ENCODE measurements at regions not wholly inside any gene's neighbourhood (a gene's known extent, or its start where the extent isn't known, plus 50 kb on each side); places are given as distances from the start of the nearest gene placed in this dataset.

- Mint-ChIP-seq H3K9me3 (ENCODE audit: low read depth) (peaks cover 36% of the 10 kb centered on the region), H3K4me3 (ENCODE audit: unreplicated experiment) (no peak overlapping the region), H3K27me3 (ENCODE audit: low read depth) (no peaks in the 10 kb centered on the region), H3K36me3 (ENCODE audit: low read depth) (no peaks in the 10 kb centered on the region), H3K27ac (ENCODE audit: unreplicated experiment) (no peak overlapping the region), H3K4me1 (ENCODE audit: low read depth) (no peaks in the 10 kb centered on the region)
- no peak for DNase-seq (ENCODE audit: low spot score)
- TF ChIP-seq CTCF (IDR thresholded peaks at IDR 0.05) = no peak
Measured at GRCh38 chrX:147679356-147680005, 232.2 kb upstream of the FMR1 start.

GRCh38 chrX:147680251-147680650 lies 231.5 kb upstream of the FMR1 start:
- peaks cover 38% of the 10 kb centered on the region for H3K9me3 Mint-ChIP-seq (ENCODE audit: low read depth)
- no peak overlapping the region for H3K27ac Mint-ChIP-seq (ENCODE audit: unreplicated experiment)
- H3K4me1 Mint-ChIP-seq (ENCODE audit: low read depth) = no peaks in the 10 kb centered on the region
- no peak for DNase-seq (ENCODE audit: low spot score)
- TF ChIP-seq CTCF (IDR thresholded peaks at IDR 0.05) = no peak
- H3K36me3 Mint-ChIP-seq (ENCODE audit: low read depth) = no peaks in the 10 kb centered on the region
- H3K4me3 Mint-ChIP-seq (ENCODE audit: unreplicated experiment) = no peak overlapping the region
- H3K27me3 Mint-ChIP-seq (ENCODE audit: low read depth) = no peaks in the 10 kb centered on the region

- Mint-ChIP-seq H3K4me3 (ENCODE audit: unreplicated experiment) (no peak overlapping the region), H3K4me1 (ENCODE audit: low read depth) (no peaks in the 10 kb centered on the region), H3K36me3 (ENCODE audit: low read depth) (no peaks in the 10 kb centered on the region), H3K9me3 (ENCODE audit: low read depth) (peaks cover 55% of the 10 kb centered on the region), H3K27me3 (ENCODE audit: low read depth) (no peaks in the 10 kb centered on the region), H3K27ac (ENCODE audit: unreplicated experiment) (no peak overlapping the region)
- DNase-seq (ENCODE audit: low spot score) = no peak
- TF ChIP-seq CTCF (IDR thresholded peaks at IDR 0.05) = no peak
Measured at GRCh38 chrX:147693511-147693910, 218.2 kb upstream of the FMR1 start.

- Mint-ChIP-seq H3K27me3 (ENCODE audit: low read depth) (no peaks in the 10 kb centered on the region), H3K4me3 (ENCODE audit: unreplicated experiment) (no peak overlapping the region), H3K9me3 (ENCODE audit: low read depth) (peaks cover 48% of the 10 kb centered on the region), H3K4me1 (ENCODE audit: low read depth) (no peaks in the 10 kb centered on the region), H3K36me3 (ENCODE audit: low read depth) (no peaks in the 10 kb centered on the region), H3K27ac (ENCODE audit: unreplicated experiment) (no peak overlapping the region)
- TF ChIP-seq CTCF (IDR thresholded peaks at IDR 0.05) = no peak
- no peak for DNase-seq (ENCODE audit: low spot score)
Measured at GRCh38 chrX:147699061-147699460, 212.7 kb upstream of the FMR1 start.

GRCh38 chrX:147710301-147710700 lies 201.4 kb upstream of the FMR1 start:
- Mint-ChIP-seq H3K27ac (ENCODE audit: unreplicated experiment) (no peak overlapping the region), H3K9me3 (ENCODE audit: low read depth) (peaks cover 13% of the 10 kb centered on the region), H3K27me3 (ENCODE audit: low read depth) (no peaks in the 10 kb centered on the region), H3K36me3 (ENCODE audit: low read depth) (no peaks in the 10 kb centered on the region), H3K4me3 (ENCODE audit: unreplicated experiment) (no peak overlapping the region), H3K4me1 (ENCODE audit: low read depth) (no peaks in the 10 kb centered on the region)
- no peak for DNase-seq (ENCODE audit: low spot score)
- no peak for TF ChIP-seq CTCF (IDR thresholded peaks at IDR 0.05)
